K562 (cell line): ENCODE measurements at regions not wholly inside any gene's neighbourhood (a gene's known extent, or its start where the extent isn't known, plus 50 kb on each side); places are given as distances from the start of the nearest gene placed in this dataset.

Source experiments
- ATAC-seq: fragments of 200-7000 bp; cut with Tn5 transposase; 3 replicates; pipeline ENCODE4 v1.9.1; 2020; ENCODE audit warnings: moderate library complexity
- BruUV-seq: library from RNA; stranded (reverse); fragments of 400-500 nt; replicated peaks from 2 replicates; lab custom pipeline; 2021; lab: Mats Ljungman, UMichigan
- CTCF ChIA-PET: fragments of 300-600 bp; formaldehyde crosslinking; extraction: SDS; loops from one replicate; lab custom pipeline; 2021; ENCODE audit warnings: low intra/inter-chr PET ratio; lab: Yijun Ruan, JAX
- POLR2A ChIA-PET: fragments of 300-600, 350-650 bp; sonication (Branson Sonifier 250); formaldehyde crosslinking; extraction: SDS; loops from one replicate; lab custom pipeline; 2021; ENCODE audit warnings: antibody characterized with exemption, inconsistent platforms; lab: Yijun Ruan, JAX
- DNase-seq, 4 experiments: peaks; one replicate each; pipeline versions ENCODE4 v3.0.0 to v3.0.0-alpha.2; 2011 to 2018; ENCODE audit warnings: low spot score in 3 of 4, mixed read lengths in 3 of 4; ENCODE audit errors: extremely low read depth in 1 of 4
- FAIRE-seq: peaks from 2 replicates; lab custom pipeline; 2011; peaks lifted over from hg19 to GRCh38; lab: Jason Lieb, UNC
- H2AFZ ChIP-seq: 2 replicates; pipeline ENCODE4 v1.6.0; 2011; ENCODE audit warnings: low read depth, low read length, control low read depth, inconsistent platforms
- H3K27ac ChIP-seq: fragments of 200-600 bp; 3 replicates; pipeline ENCODE4 v1.8.0; 2011; ENCODE audit warnings: low read depth, mild to moderate bottlenecking, control low read depth, inconsistent platforms, low read length, moderate library complexity, mixed read lengths; ENCODE audit errors: extremely low read depth
- H3K27me3 ChIP-seq, 2 experiments: fragments of 300-600 bp in 1 of 2; 2 replicates in 1 of 2; 3 replicates in 1 of 2; pipeline versions ENCODE4 v1.6.0 to v1.8.0; 2011; ENCODE audit warnings: inconsistent platforms in 2 of 2, low read length in 2 of 2, mild to moderate bottlenecking in 1 of 2, mixed read lengths in 1 of 2, moderate library complexity in 1 of 2; ENCODE audit not compliant: control insufficient read depth in 2 of 2, insufficient read depth in 2 of 2
- H3K36me3 ChIP-seq: fragments of 300-600 bp; 3 replicates; pipeline ENCODE4 v1.8.0; 2011; ENCODE audit warnings: mild to moderate bottlenecking, low read length, inconsistent platforms; ENCODE audit not compliant: control insufficient read depth, insufficient read depth
- H3K4me1 ChIP-seq, 2 experiments: fragments of 200-600 bp in 1 of 2; replicated peaks in 1 of 2; 2 replicates in 1 of 2; 3 replicates in 1 of 2; pipeline versions ENCODE4 v1.5.1 to v1.8.0; 2011; ENCODE audit warnings: inconsistent platforms in 2 of 2, low read length in 2 of 2, mild to moderate bottlenecking in 1 of 2, mixed read lengths in 1 of 2, moderate library complexity in 1 of 2; ENCODE audit not compliant: control insufficient read depth in 2 of 2, insufficient read depth in 2 of 2
- H3K4me2 ChIP-seq: 2 replicates; pipeline ENCODE4 v1.6.1; 2011; ENCODE audit warnings: low read length, control low read depth, inconsistent platforms, mixed read lengths; ENCODE audit not compliant: insufficient read depth
- H3K4me3 ChIP-seq: fragments of 200-600 bp; sonication (generic), shearing (Covaris generic); 2 replicates; pipeline ENCODE4 v1.5.1; 2016; ENCODE audit warnings: control low read depth, inconsistent platforms
- H3K79me2 ChIP-seq: fragments of 200-600 bp; 3 replicates; pipeline ENCODE4 v1.8.0; 2011; ENCODE audit warnings: low read length, inconsistent platforms; ENCODE audit not compliant: control insufficient read depth, insufficient read depth
- H3K9ac ChIP-seq, 2 experiments: 2 replicates each; pipeline versions ENCODE4 v1.6.0 to v1.6.1; 2011; ENCODE audit warnings: low read depth in 2 of 2, low read length in 2 of 2, control low read depth in 1 of 2, inconsistent platforms in 1 of 2, mild to moderate bottlenecking in 1 of 2, mixed read lengths in 1 of 2; ENCODE audit not compliant: insufficient read depth in 1 of 2
- H3K9me1 ChIP-seq: one replicate; pipeline ENCODE4 v1.6.0; 2011; ENCODE audit warnings: inconsistent platforms, mild to moderate bottlenecking, low read length, moderate library complexity; ENCODE audit not compliant: control insufficient read depth, insufficient read depth
- H3K9me3 ChIP-seq: replicated peaks from 2 replicates; pipeline ENCODE4 v1.5.1; 2011; ENCODE audit warnings: low read depth, low read length, inconsistent platforms; ENCODE audit not compliant: control insufficient read depth, insufficient read depth
- H4K20me1 ChIP-seq: replicated peaks from 2 replicates; pipeline ENCODE4 v1.6.1; 2011; ENCODE audit warnings: low read length, inconsistent platforms, mixed read lengths; ENCODE audit not compliant: control insufficient read depth, insufficient read depth
- EGR1 ChIP-seq: fragments of 450-650 bp; conservative IDR thresholded peaks from 2 replicates; pipeline ENCODE4 v1.6.1; 2017; ENCODE audit warnings: mild to moderate bottlenecking
- ESRRB ChIP-seq: fragments of 250-450 bp; sonication (Bioruptor Pico); IDR thresholded peaks from 2 replicates; pipeline ENCODE4 v1.5.0; 2020; ENCODE audit warnings: mild to moderate bottlenecking, moderate library complexity, borderline replicate concordance
- GATAD2A ChIP-seq: fragments of 450-650 bp; IDR thresholded peaks from 2 replicates; pipeline ENCODE4 v1.6.1; 2017
- JUN ChIP-seq, 2 experiments: sonication (generic) in 1 of 2; formaldehyde crosslinking in 1 of 2; IDR thresholded peaks; 2 replicates each; pipeline versions ENCODE4 v1.6.1 to v1.8.0; 2012 to 2022; ENCODE audit warnings: borderline replicate concordance in 2 of 2, mild to moderate bottlenecking in 2 of 2, improper control_type of control experiment in 1 of 2, low read depth in 1 of 2, low read length in 1 of 2, missing genetic modification reagents in 1 of 2
- NKRF ChIP-seq: fragments of 450-650 bp; IDR thresholded peaks from 2 replicates; pipeline ENCODE4 v1.6.1; 2016; ENCODE audit warnings: borderline replicate concordance
- OTX1 ChIP-seq: fragments of 450-650 bp; formaldehyde crosslinking; IDR thresholded peaks from 2 replicates; pipeline ENCODE4 v1.4.0; 2022; ENCODE audit warnings: mild to moderate bottlenecking
- TAF15 ChIP-seq: fragments of 200-400 bp; formaldehyde crosslinking; IDR thresholded peaks from 2 replicates; pipeline ENCODE4 v1.6.1; 2017; ENCODE audit warnings: mild to moderate bottlenecking, low read depth, low read length, moderate library complexity
- ZFP91 ChIP-seq: sonication (generic); formaldehyde crosslinking; IDR thresholded peaks from 2 replicates; pipeline ENCODE4 v1.8.0; 2022; ENCODE audit warnings: mild to moderate bottlenecking, missing genetic modification reagents
- ZNF274 ChIP-seq: IDR thresholded peaks from 2 replicates; pipeline ENCODE4 v1.6.1; 2011; ENCODE audit warnings: low read depth, mild to moderate bottlenecking, low read length, moderate library complexity, borderline replicate concordance
- ZNF324 ChIP-seq: fragments of 250-450 bp; sonication (Bioruptor Pico); IDR thresholded peaks from 2 replicates; pipeline ENCODE4 v1.4.0; 2020; ENCODE audit warnings: mild to moderate bottlenecking
- ZNF408 ChIP-seq: fragments of 250-450 bp; sonication (Bioruptor Pico); IDR thresholded peaks from 2 replicates; pipeline ENCODE4 v1.4.0; 2020; ENCODE audit warnings: low read depth, mild to moderate bottlenecking, moderate library complexity
- WGBS: fragments of 100-300 bp; shearing (Covaris generic); methylation state at CpG from one replicate; pipeline ENCODE4 v1.1.6; 2016; ENCODE audit warnings: low coverage, mixed read lengths; ENCODE audit not compliant: insufficient coverage; ENCODE audit errors: missing lambda C conversion rate; 5-methylcytosine and 5-hydroxymethylcytosine counted together
- in situ Hi-C: fragments of 300-500 bp; cut with MboI; formaldehyde crosslinking; loops from 4 replicates; pipeline ENCODE4 v1.15.0; 2018; ENCODE audit warnings: inconsistent platforms, mixed read lengths
- intact Hi-C: fragments of 100-400 bp; cut with micrococcal nuclease; formaldehyde crosslinking; loops from 2 replicates; pipeline ENCODE4 v1.14.2; 2022
- TF ChIP-seq, protein P1 (sequence below): fragments of 450-650 bp; formaldehyde crosslinking; IDR thresholded peaks from 2 replicates; pipeline ENCODE4 v1.4.0; 2022; ENCODE audit warnings: mild to moderate bottlenecking, moderate library complexity

GRCh38 chr6:12522347-12522746 is 194.2 kb upstream of the PHACTR1 start:
- H3K9ac ChIP-seq = no peak overlapping the region
- no peaks in the 10 kb centered on the region for H4K20me1 ChIP-seq
- H3K4me2 ChIP-seq = no peak overlapping the region
- ChIA-PET POLR2A (no interaction called here), CTCF (no interaction called here)
- H3K9me3 ChIP-seq = no peaks in the 10 kb centered on the region
- H3K79me2 ChIP-seq = no peaks in the 10 kb centered on the region
- no peak for FAIRE-seq
- WGBS = 0% methylated on average over 1 of the region's 1 CpG
- no peak overlapping the region for H3K27ac ChIP-seq
- intact Hi-C loops (no loop called here), in situ Hi-C loops (no loop called here)
- H3K4me1 ChIP-seq = no peaks in the 10 kb centered on the region
- H3K4me3 ChIP-seq = no peak overlapping the region
- H3K27me3 ChIP-seq = no peaks in the 10 kb centered on the region
- no peaks in the 10 kb centered on the region for H3K36me3 ChIP-seq
- BruUV-seq = no TSS peak
- DNase-seq = no peak
- ATAC-seq = no peak
- no peak overlapping the region for H2AFZ ChIP-seq
- TF ChIP-seq ESRRB (CRISPR knock-in tag) (no peak), TAF15 (no peak), GATAD2A (no peak)
- H3K9me1 ChIP-seq = no peaks in the 10 kb centered on the region

- whole genome bisulfite sequencing = 0% methylated on average over 1 of the region's 1 CpG
- no TSS peak for BruUV-seq
- Histone ChIP-seq H3K9ac (no peak overlapping the region), H2AFZ (no peak overlapping the region), H3K9me3 (no peaks in the 10 kb centered on the region), H3K27me3 (no peaks in the 10 kb centered on the region), H3K4me3 (no peak overlapping the region), H3K9me1 (no peaks in the 10 kb centered on the region), H3K4me1 (no peaks in the 10 kb centered on the region), H4K20me1 (no peaks in the 10 kb centered on the region), H3K79me2 (no peaks in the 10 kb centered on the region), H3K4me2 (no peak overlapping the region), H3K27ac (no peak overlapping the region), H3K36me3 (no peaks in the 10 kb centered on the region)
- no peak for DNase-seq
- POLR2A ChIA-PET = no interaction called here
- no peak for ATAC-seq
- CTCF ChIA-PET = interaction anchor here (0.6 kb wide), 1 partner anchor 156 kb away, joined by 3 read pairs; no protein-coding TSS in a partner anchor
- in situ Hi-C loops = no loop called here
- intact Hi-C loops = no loop called here
- FAIRE-seq = no peak
- TF ChIP-seq ZNF274 (no peak), ZFP91 (CRISPR knock-in tag) (no peak), ZNF324 (CRISPR knock-in tag) (no peak), OTX1 (CRISPR knock-in tag) (no peak), ZNF408 (CRISPR knock-in tag) (no peak), JUN (IDR thresholded peaks at IDR 0.05; ENCODE audit: borderline replicate concordance, low read depth, low read length) (no peak), JUN (CRISPR knock-in tag; IDR thresholded peaks at IDR 0.05; ENCODE audit: borderline replicate concordance) (no peak), NKRF (no peak), EGR1 (no peak)
- TF ChIP-seq, protein P1, sequence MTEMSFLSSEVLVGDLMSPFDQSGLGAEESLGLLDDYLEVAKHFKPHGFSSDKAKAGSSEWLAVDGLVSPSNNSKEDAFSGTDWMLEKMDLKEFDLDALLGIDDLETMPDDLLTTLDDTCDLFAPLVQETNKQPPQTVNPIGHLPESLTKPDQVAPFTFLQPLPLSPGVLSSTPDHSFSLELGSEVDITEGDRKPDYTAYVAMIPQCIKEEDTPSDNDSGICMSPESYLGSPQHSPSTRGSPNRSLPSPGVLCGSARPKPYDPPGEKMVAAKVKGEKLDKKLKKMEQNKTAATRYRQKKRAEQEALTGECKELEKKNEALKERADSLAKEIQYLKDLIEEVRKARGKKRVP (CRISPR knock-in tag) = no peak
Observed at GRCh38 chr6:12523726-12524125, 192.8 kb upstream of the PHACTR1 start.
